ENCODE measurements at regions not wholly inside any gene's neighbourhood (a gene's known extent, or its start where the extent isn't known, plus 50 kb on each side); places are given as distances from the start of the nearest gene placed in this dataset.

DNA sequence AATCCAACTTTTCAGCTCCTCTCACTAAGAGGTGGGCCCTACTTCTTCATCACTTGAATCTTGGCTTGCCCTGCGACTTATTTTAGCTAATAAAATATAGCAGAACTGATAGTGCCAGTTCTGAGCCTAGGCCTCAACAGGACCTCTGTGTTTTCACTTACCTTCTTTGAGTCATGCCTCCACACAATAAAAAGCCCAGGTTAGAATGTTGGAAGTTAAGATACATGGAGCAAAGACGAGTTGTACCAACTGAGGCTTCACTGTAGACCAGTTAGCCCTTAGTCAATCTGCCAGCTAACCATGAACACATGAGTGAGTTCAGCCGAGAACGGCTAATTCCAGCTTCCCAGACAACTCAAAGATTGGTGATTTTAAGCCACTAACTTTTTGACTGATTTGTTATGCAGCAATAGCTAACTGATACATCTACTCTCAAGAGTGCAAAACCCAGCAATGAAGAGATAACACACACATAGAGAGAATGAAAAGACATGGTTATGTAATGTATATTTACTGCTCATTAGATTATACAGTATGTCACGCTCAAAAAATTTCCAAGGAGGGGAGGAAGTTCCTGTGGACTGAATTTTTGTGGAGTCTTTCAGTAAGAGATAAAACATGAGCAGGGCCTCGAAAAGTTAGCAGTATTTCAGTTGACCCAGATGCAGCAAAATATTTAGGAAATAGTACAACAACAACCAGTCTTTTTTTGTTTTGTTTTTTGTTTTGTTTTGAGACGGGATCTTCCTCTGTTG is 181.1 kb downstream of the MYCN start:
- no peak overlapping the region for H2AFZ ChIP-seq (ENCODE audit: low read length)

DNA sequence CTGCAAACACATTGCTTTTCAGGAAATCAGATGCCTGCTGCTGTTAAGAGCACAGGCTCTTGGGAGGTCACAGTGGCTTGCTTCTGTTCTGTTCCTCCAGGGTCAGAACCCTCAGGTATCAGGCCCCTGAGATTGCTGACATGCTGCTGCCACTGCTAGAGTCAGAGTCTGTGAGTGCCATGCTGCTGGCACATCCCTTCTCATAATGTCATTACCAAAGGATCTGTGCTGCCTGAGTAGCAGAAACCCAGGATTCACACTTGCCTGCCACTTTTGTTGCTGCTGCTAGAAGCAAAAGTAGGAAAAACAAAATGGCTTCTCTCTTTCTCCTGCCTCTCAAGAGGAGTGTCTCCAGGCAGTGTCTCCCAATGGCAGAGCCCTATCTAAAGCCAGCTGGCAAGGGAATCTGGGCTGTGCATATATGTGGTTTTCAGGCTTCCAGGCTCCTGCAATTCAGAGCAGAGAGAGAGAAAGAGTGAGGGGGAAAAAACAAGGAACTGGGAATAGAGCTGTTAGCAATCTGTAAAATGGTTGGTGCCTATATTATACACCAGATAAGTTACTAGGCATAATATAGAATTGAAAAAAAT is 180.3 kb downstream of the MYCN start:
- Histone ChIP-seq H3K4me1 (ENCODE audit: insufficient read depth, low read length, poor library complexity, severe bottlenecking) (no peaks in the 10 kb centered on the region), H3K36me3 (ENCODE audit: insufficient read depth, low read length) (no peaks in the 10 kb centered on the region), H2AFZ (ENCODE audit: low read length) (no peak overlapping the region), H3K9me2 (replicated peaks; ENCODE audit: low read depth, low read length) (no peaks in the 10 kb centered on the region), H3K27me3 (ENCODE audit: insufficient read depth, low read length, poor library complexity, severe bottlenecking) (no peaks in the 10 kb centered on the region), H3K9me3 (ENCODE audit: insufficient read depth, low read depth, low read length) (no peaks in the 10 kb centered on the region), H4K20me1 (ENCODE audit: insufficient read depth, low read length, poor library complexity, severe bottlenecking) (no peaks in the 10 kb centered on the region), H3F3A (ENCODE audit: low read depth) (no peaks in the 10 kb centered on the region), H3K4me2 (ENCODE audit: low read depth, low read length, poor library complexity, severe bottlenecking) (no peak overlapping the region), H3K79me2 (ENCODE audit: insufficient read depth, low read length) (no peaks in the 10 kb centered on the region), H3K4me3 (ENCODE audit: low read length, poor library complexity, severe bottlenecking) (no peak overlapping the region), H3K9ac (ENCODE audit: low read depth, low read length, poor library complexity, severe bottlenecking) (no peak overlapping the region)
- TF ChIP-seq, protein P1, sequence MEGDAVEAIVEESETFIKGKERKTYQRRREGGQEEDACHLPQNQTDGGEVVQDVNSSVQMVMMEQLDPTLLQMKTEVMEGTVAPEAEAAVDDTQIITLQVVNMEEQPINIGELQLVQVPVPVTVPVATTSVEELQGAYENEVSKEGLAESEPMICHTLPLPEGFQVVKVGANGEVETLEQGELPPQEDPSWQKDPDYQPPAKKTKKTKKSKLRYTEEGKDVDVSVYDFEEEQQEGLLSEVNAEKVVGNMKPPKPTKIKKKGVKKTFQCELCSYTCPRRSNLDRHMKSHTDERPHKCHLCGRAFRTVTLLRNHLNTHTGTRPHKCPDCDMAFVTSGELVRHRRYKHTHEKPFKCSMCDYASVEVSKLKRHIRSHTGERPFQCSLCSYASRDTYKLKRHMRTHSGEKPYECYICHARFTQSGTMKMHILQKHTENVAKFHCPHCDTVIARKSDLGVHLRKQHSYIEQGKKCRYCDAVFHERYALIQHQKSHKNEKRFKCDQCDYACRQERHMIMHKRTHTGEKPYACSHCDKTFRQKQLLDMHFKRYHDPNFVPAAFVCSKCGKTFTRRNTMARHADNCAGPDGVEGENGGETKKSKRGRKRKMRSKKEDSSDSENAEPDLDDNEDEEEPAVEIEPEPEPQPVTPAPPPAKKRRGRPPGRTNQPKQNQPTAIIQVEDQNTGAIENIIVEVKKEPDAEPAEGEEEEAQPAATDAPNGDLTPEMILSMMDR (conservative IDR thresholded peaks at IDR 0.05; ENCODE audit: low read length) = no peak
- no peak for TF ChIP-seq EZH2phosphoT487 (IDR thresholded peaks at IDR 0.05; ENCODE audit: borderline replicate concordance)

More for the DNA sequence above, 181.1 kb downstream of the MYCN start:
- Histone ChIP-seq H3K36me3 (ENCODE audit: insufficient read depth, low read length) (no peaks in the 10 kb centered on the region), H3K4me1 (ENCODE audit: insufficient read depth, low read length, poor library complexity, severe bottlenecking) (no peaks in the 10 kb centered on the region), H3K27me3 (ENCODE audit: insufficient read depth, low read length, poor library complexity, severe bottlenecking) (no peaks in the 10 kb centered on the region), H3K4me3 (ENCODE audit: low read length, poor library complexity, severe bottlenecking) (no peak overlapping the region), H4K20me1 (ENCODE audit: insufficient read depth, low read length, poor library complexity, severe bottlenecking) (no peaks in the 10 kb centered on the region), H3K9me2 (replicated peaks; ENCODE audit: low read depth, low read length) (no peaks in the 10 kb centered on the region), H3K9me3 (ENCODE audit: insufficient read depth, low read depth, low read length) (no peaks in the 10 kb centered on the region), H3F3A (ENCODE audit: low read depth) (no peaks in the 10 kb centered on the region), H3K4me2 (ENCODE audit: low read depth, low read length, poor library complexity, severe bottlenecking) (no peak overlapping the region), H3K79me2 (ENCODE audit: insufficient read depth, low read length) (no peaks in the 10 kb centered on the region), H3K9ac (ENCODE audit: low read depth, low read length, poor library complexity, severe bottlenecking) (no peak overlapping the region)
- TF ChIP-seq, protein P1 (conservative IDR thresholded peaks at IDR 0.05; ENCODE audit: low read length) = no peak
- no peak for TF ChIP-seq EZH2phosphoT487 (IDR thresholded peaks at IDR 0.05; ENCODE audit: borderline replicate concordance)

DNA sequence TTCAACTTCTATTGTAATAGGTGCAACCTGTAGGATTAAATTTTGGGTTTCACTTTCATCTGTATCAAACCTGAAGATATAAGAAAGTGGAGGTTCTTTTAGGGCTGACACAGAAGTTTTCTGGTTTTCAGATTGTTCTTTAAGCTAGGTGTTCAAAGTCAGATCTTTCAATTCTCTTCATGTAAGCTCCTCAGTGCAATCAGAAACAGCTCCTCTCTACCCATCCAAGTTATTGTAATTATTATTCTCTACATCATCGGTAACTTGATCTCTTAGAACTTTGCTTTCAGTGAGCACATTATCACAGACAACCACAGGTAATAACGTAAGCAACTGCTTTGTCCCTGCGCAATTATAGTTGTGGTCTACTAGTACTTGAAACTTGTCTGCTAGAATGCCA is 179.4 kb downstream of the MYCN start:
- Histone ChIP-seq H3K9me3 (ENCODE audit: insufficient read depth, low read depth, low read length) (no peaks in the 10 kb centered on the region), H3K27me3 (ENCODE audit: insufficient read depth, low read length, poor library complexity, severe bottlenecking) (no peaks in the 10 kb centered on the region), H3K4me3 (ENCODE audit: low read length, poor library complexity, severe bottlenecking) (no peak overlapping the region), H3K4me1 (ENCODE audit: insufficient read depth, low read length, poor library complexity, severe bottlenecking) (no peaks in the 10 kb centered on the region), H4K20me1 (ENCODE audit: insufficient read depth, low read length, poor library complexity, severe bottlenecking) (no peaks in the 10 kb centered on the region), H2AFZ (ENCODE audit: low read length) (no peak overlapping the region), H3K79me2 (ENCODE audit: insufficient read depth, low read length) (no peaks in the 10 kb centered on the region), H3K9me2 (replicated peaks; ENCODE audit: low read depth, low read length) (no peaks in the 10 kb centered on the region), H3K9ac (ENCODE audit: low read depth, low read length, poor library complexity, severe bottlenecking) (no peak overlapping the region), H3K4me2 (ENCODE audit: low read depth, low read length, poor library complexity, severe bottlenecking) (no peak overlapping the region), H3K36me3 (ENCODE audit: insufficient read depth, low read length) (no peaks in the 10 kb centered on the region), H3F3A (ENCODE audit: low read depth) (no peaks in the 10 kb centered on the region)
- TF ChIP-seq EZH2phosphoT487 (IDR thresholded peaks at IDR 0.05; ENCODE audit: borderline replicate concordance) = no peak
- TF ChIP-seq, protein P1 (conservative IDR thresholded peaks at IDR 0.05; ENCODE audit: low read length) = no peak
